ENCODE measurements at regions not wholly inside any gene's neighbourhood (a gene's known extent, or its start where the extent isn't known, plus 50 kb on each side); places are given as distances from the start of the nearest gene placed in this dataset.

- TF ChIP-seq CTCF (IDR thresholded peaks at IDR 0.05; ENCODE audit: low read depth, low read length) = no peak
- no peak for TF ChIP-seq POLR2A (IDR thresholded peaks at IDR 0.05; ENCODE audit: extremely low read depth, insufficient read length)
- TF ChIP-seq MYC (IDR thresholded peaks at IDR 0.05; ENCODE audit: low read depth, low read length) = no peak
These were observed 345.6 kb upstream of the ACTBL2 start for GRCh38 chr5:57828221-57828620.
